Heart right ventricle (tissue), 16 donors: ENCODE measurements at regions not wholly inside any gene's neighbourhood (a gene's known extent, or its start where the extent isn't known, plus 50 kb on each side); places are given as distances from the start of the nearest gene placed in this dataset.

Source experiments
- ATAC-seq, 8 donors: fragments of 200-7000 bp; cut with Tn5 transposase; one replicate each; pipeline ENCODE4 v1.9.1; 2020; ENCODE audit warnings: mild to moderate bottlenecking in 8 of 8, moderate library complexity in 8 of 8, moderate number of reproducible peaks in 1 of 8
- DNase-seq, 2 donors: peaks; one replicate each; pipeline ENCODE4 v3.0.0-alpha.2; 2020
- H3K27ac ChIP-seq, 10 donors: fragments of 200-600 bp; sonication (generic) in 2 of 10; one replicate each; pipeline versions ENCODE4 v1.5.0 to v1.8.0; 2020 to 2022; ENCODE audit warnings: mild to moderate bottlenecking in 3 of 10
- H3K27me3 ChIP-seq, 7 donors: fragments of 200-600 bp; one replicate each; pipeline ENCODE4 v1.8.0; 2021 to 2022; ENCODE audit warnings: mild to moderate bottlenecking in 2 of 7
- H3K36me3 ChIP-seq, 9 donors: fragments of 200-600 bp; sonication (generic) in 1 of 9; one replicate each; pipeline versions ENCODE4 v1.5.0 to v1.8.0; 2020 to 2022; ENCODE audit warnings: mild to moderate bottlenecking in 2 of 9
- H3K4me1 ChIP-seq, 9 donors: fragments of 200-600 bp; sonication (generic) in 1 of 9; one replicate each; pipeline versions ENCODE4 v1.5.0 to v1.8.0; 2020 to 2022; ENCODE audit warnings: mild to moderate bottlenecking in 4 of 9
- H3K4me3 ChIP-seq, 10 donors: fragments of 200-600 bp; sonication (generic) in 2 of 10; one replicate each; pipeline versions ENCODE4 v1.5.0 to v1.8.0; 2020 to 2022; ENCODE audit warnings: mild to moderate bottlenecking in 7 of 10, moderate library complexity in 2 of 10
- H3K9me3 ChIP-seq, 11 donors: fragments of 200-600 bp in 10 of 11; sonication (generic) in 2 of 11; one replicate each; pipeline versions ENCODE4 v1.5.0 to v1.8.0; 2013 to 2022; ENCODE audit warnings: mild to moderate bottlenecking in 2 of 11, control low read depth in 1 of 11, moderate library complexity in 1 of 11
- CTCF ChIP-seq, 9 donors: fragments of 200-600 bp; sonication (generic) in 2 of 9; IDR thresholded peaks; one replicate each; pipeline versions ENCODE4 v1.5.0 to v1.8.0; 2021 to 2022; ENCODE audit warnings: antibody characterized with exemption in 9 of 9, mild to moderate bottlenecking in 5 of 9, moderate library complexity in 1 of 9
- WGBS, 2 donors: extraction: QIAGEN DNeasy Blood & Tissue Kit; methylation state at CpG; one replicate each; pipeline ENCODE4 v1.1.7; 2013; ENCODE audit warnings: inconsistent platforms in 1 of 2; 5-methylcytosine and 5-hydroxymethylcytosine counted together
- intact Hi-C, 10 donors: fragments of 100-400 bp; cut with DNase I; formaldehyde crosslinking; loops; one replicate each; pipeline versions ENCODE4 v1.11.1 to v1.14.2; 2022
- donor health status: Arrhythmogenic right ventricular cardiomyopathy.
- donor health status: ischemic (EF 13 %, LVEDD 7.1; RV severe dilation, severe dysfunction).
- donor health status: healthy with polysubstance abuse.
- donor health status: DM: no; HTN: yes; CAD: no.
- donor health status: DM: no; HTN: no; CAD: no.
- donor health status: ischemic (EF 25% LVEDD 6.9; RV normal size, moderate dysfunction).
- donor health status: ischemic (EF 25% LVEDD 5.7; RV mildly dilated, moderate dysfunction).
- donor health status: healthy.
- donor health status: DM: yes; HTN: yes; CAD: no.
- donor health status: Ischemic cardiomyopathy.
- donor health status: ischemic (EF 35%, LVEDD 5.7; RV mildly dilated, moderate dysfunction).
- donor health status: nonischemic (EF 11% LVEDD 7.7; RV severe dilation, severe dysfunction).
- donor health status: DM: yes; HTN: yes; CAD: no.
- donor health status: PGD.
- donor health status: ischemic (EF 29% LVEDD 5.4; RV normal size, mild dysfunction).
- donor health status: nonischemic (EF 23%, LVEDD 6.1; RV moderate dilation, normal function).

DNA sequence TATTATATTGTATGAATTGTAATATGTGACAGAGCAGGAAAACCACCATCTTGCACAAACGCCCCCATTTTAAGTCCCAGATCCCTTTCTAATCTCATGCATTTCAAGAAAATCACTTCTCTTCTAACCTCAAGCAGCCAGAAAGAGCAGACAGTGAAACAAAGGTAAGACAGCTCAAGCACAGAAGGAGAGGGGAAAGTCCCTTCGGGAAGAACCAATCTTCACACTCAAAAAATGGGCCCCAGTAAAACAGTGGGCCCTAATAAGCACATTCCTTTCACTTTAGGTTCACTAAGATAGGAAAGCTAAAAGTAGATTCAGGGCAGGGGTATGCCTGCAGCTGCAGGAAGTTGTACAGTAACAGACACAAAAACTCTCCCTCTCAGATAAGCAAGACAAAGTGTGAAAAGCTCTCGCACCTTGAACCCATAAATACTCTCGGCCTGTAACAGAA is 1268.7 kb downstream of the SI start:
- H3K27me3 ChIP-seq: no peaks in the 10 kb centered on the region
- peaks cover 0 to 12% (median 0%) of the 10 kb centered on the region in 11 donors for H3K9me3 ChIP-seq
- DNase-seq (no peak), ATAC-seq (no peak)
- no peak overlapping the region for H3K27ac ChIP-seq
- no peak overlapping the region for H3K4me3 ChIP-seq
- TF ChIP-seq CTCF (IDR thresholded peaks at IDR 0.05): no peak
- H3K36me3 ChIP-seq: no peaks in the 10 kb centered on the region
- intact Hi-C loops: no loop called here
- WGBS, 2 donors: 18 to 22% methylated on average over 4 of the region's 4 CpGs
- H3K4me1 ChIP-seq: no peaks in the 10 kb centered on the region

GRCh38 chr3:163786416-163786815 is 1291.9 kb downstream of the SI start:
- no peak for TF ChIP-seq CTCF (IDR thresholded peaks at IDR 0.05)
- Histone ChIP-seq H3K27me3 (no peaks in the 10 kb centered on the region), H3K9me3 (peaks cover 0 to 7% (median 0%) of the 10 kb centered on the region in 11 donors), H3K4me3 (no peak overlapping the region), H3K4me1 (no peaks in the 10 kb centered on the region), H3K27ac (no peak overlapping the region), H3K36me3 (no peaks in the 10 kb centered on the region)
- DNase-seq (no peak), ATAC-seq (no peak)
- intact Hi-C loops: no loop called here
- WGBS, 2 donors: 72 to 75% methylated on average over 2 of the region's 2 CpGs

GRCh38 chr3:163785693-163786092 is 1292.6 kb downstream of the SI start:
- no peak for ATAC-seq
- DNase-seq: no peak
- TF ChIP-seq CTCF (IDR thresholded peaks at IDR 0.05): no peak
- no peak overlapping the region for H3K27ac ChIP-seq
- no peaks in the 10 kb centered on the region for H3K4me1 ChIP-seq
- intact Hi-C loops: no loop called here
- H3K36me3 ChIP-seq: no peaks in the 10 kb centered on the region
- no peak overlapping the region for H3K4me3 ChIP-seq
- H3K27me3 ChIP-seq: no peaks in the 10 kb centered on the region
- H3K9me3 ChIP-seq: peaks cover 0 to 12% (median 0%) of the 10 kb centered on the region in 11 donors

- H3K36me3 ChIP-seq: no peaks in the 10 kb centered on the region
- DNase-seq: no peak
- TF ChIP-seq CTCF (IDR thresholded peaks at IDR 0.05): no peak
- intact Hi-C loops: no loop called here
- no peak overlapping the region for H3K27ac ChIP-seq
- no peak for ATAC-seq
- WGBS, 2 donors: 72 to 75% methylated on average over 13 of the region's 13 CpGs
- no peaks in the 10 kb centered on the region for H3K27me3 ChIP-seq
- no peaks in the 10 kb centered on the region for H3K4me1 ChIP-seq
- H3K9me3 ChIP-seq: peaks cover 0 to 8% (median 0%) of the 10 kb centered on the region in 11 donors
- no peak overlapping the region for H3K4me3 ChIP-seq
Observed at GRCh38 chr3:163779396-163780344, 1298.6 kb downstream of the SI start.
